ENCODE measurements at regions not wholly inside any gene's neighbourhood (a gene's known extent, or its start where the extent isn't known, plus 50 kb on each side); places are given as distances from the start of the nearest gene placed in this dataset.

DNA sequence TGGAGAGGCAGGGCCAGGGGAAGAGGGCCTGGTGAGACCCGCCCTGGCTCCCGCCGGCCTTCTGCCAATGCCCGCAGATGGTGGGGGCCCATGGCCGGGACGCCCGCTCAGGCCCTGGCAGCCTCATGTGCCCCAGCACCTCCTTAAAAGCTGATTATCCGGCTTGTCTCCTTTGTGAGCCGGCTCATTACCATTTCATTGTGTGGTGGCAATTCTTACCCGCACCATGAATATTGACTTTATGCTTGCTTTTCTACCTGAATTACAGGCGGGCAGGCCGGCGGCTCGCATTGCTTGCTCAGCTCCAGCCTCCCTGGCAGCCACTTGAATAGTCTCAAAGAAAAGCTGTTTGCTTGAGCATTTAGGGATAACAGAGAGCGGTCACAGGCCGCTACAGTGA, 120.0 kb upstream of the JAG1 start:
- Histone ChIP-seq H3K23ac (ENCODE audit: low read depth, low read length, poor library complexity) (no peak overlapping the region), H3K4me3 (ENCODE audit: low read length in 2 of 2) (no peak overlapping the region), H3K4me2 (ENCODE audit: insufficient read depth, low read length, poor library complexity, severe bottlenecking) (no peak overlapping the region), H3K36me3 (replicated peaks in 1 of 2; ENCODE audit: control insufficient read depth in 2 of 2, insufficient read depth in 2 of 2, low read length in 2 of 2) (no peaks in the 10 kb centered on the region), H2AFZ (ENCODE audit: low read length) (peak overlapping the region; percentile 64), H3K4ac (ENCODE audit: low read length) (no peak overlapping the region), H3K27me3 (ENCODE audit: control insufficient read depth in 3 of 3, insufficient read depth in 3 of 3, low read depth in 1 of 3, low read length in 3 of 3) (peaks cover 0 to 4% (median 0%) of the 10 kb centered on the region in 3 experiments), H4K91ac (ENCODE audit: low read depth, low read length, poor library complexity) (no peak overlapping the region), H3K14ac (ENCODE audit: low read length) (no peak overlapping the region), H3K9ac (ENCODE audit: low read depth, low read length, poor library complexity) (no peak overlapping the region), H2AK5ac (ENCODE audit: low read depth, low read length) (no peak overlapping the region), H3K18ac (ENCODE audit: low read length) (peak overlapping the region; percentile 58), H2BK120ac (ENCODE audit: low read depth, low read length) (no peak overlapping the region), H3K79me1 (ENCODE audit: low read depth, low read length) (no peaks in the 10 kb centered on the region), H3K27ac (replicated peaks; ENCODE audit: low read length) (no peak overlapping the region), H2BK15ac (ENCODE audit: low read length) (peak overlapping the region; percentile 12), H3K9me3 (replicated peaks in 1 of 2; ENCODE audit: control insufficient read depth in 2 of 2, insufficient read depth in 1 of 2, low read depth in 1 of 2, low read length in 2 of 2) (no peaks in the 10 kb centered on the region), H2BK5ac (ENCODE audit: low read length) (no peak overlapping the region), H4K8ac (ENCODE audit: low read depth, low read length) (no peak overlapping the region), H2BK12ac (ENCODE audit: low read length) (no peak overlapping the region), H3K4me1 (ENCODE audit: control insufficient read depth in 2 of 2, insufficient read depth in 1 of 2, low read depth in 1 of 2, low read length in 2 of 2) (peaks cover 5 to 8% of the 10 kb centered on the region in 2 donors)
- no CpG with 5 or more reads among the region's 16 CpGs for WGBS, 2 donors (ENCODE audit: extremely low coverage in 2 of 2, insufficient read length in 2 of 2, insufficient replicate concordance in 1 of 2)
- no peak for DNase-seq (ENCODE audit: low spot score)

DNA sequence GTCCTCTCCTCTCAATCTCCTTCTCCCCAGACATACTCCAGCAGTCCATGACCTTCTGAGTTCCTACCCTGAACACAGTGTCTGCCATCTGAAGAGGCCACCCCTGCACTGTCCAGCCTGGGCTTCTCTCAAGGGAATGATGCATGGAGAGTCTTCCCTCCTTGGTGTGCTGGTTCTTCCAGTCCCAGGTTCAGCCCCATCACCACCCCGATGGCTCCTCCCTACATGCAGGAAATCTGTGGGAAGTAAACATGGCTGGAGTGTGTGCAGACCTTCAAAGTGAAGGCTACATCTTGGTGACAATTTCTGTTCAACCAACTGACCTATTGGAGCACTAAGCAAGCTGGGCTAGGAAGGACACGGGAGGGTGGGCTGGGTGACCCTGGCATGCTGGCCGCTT, 121.0 kb upstream of the JAG1 start:
- H3K4me1 ChIP-seq (ENCODE audit: control insufficient read depth in 2 of 2, insufficient read depth in 1 of 2, low read depth in 1 of 2, low read length in 2 of 2), result peaks cover 5 to 9% of the 10 kb centered on the region in 2 donors
- WGBS, 2 donors (ENCODE audit: extremely low coverage in 2 of 2, insufficient read length in 2 of 2, insufficient replicate concordance in 1 of 2), result no CpG with 5 or more reads among the region's 3 CpGs
- no peak overlapping the region for H3K23ac ChIP-seq (ENCODE audit: low read depth, low read length, poor library complexity)
- H4K8ac ChIP-seq (ENCODE audit: low read depth, low read length), result no peak overlapping the region
- H2AK5ac ChIP-seq (ENCODE audit: low read depth, low read length), result peak overlapping the region; percentile 85
- H2BK120ac ChIP-seq (ENCODE audit: low read depth, low read length), result no peak overlapping the region
- peaks cover 0 to 4% (median 0%) of the 10 kb centered on the region in 3 experiments for H3K27me3 ChIP-seq (ENCODE audit: control insufficient read depth in 3 of 3, insufficient read depth in 3 of 3, low read depth in 1 of 3, low read length in 3 of 3)
- no peaks in the 10 kb centered on the region for H3K9me3 ChIP-seq (replicated peaks in 1 of 2; ENCODE audit: control insufficient read depth in 2 of 2, insufficient read depth in 1 of 2, low read depth in 1 of 2, low read length in 2 of 2)
- H2AFZ ChIP-seq (ENCODE audit: low read length), result no peak overlapping the region
- peak overlapping the region; percentile 39 for H3K18ac ChIP-seq (ENCODE audit: low read length)
- H3K4me3 ChIP-seq (ENCODE audit: low read length in 2 of 2), result no peak overlapping the region
- H3K36me3 ChIP-seq (replicated peaks in 1 of 2; ENCODE audit: control insufficient read depth in 2 of 2, insufficient read depth in 2 of 2, low read length in 2 of 2), result no peaks in the 10 kb centered on the region
- H2BK5ac ChIP-seq (ENCODE audit: low read length), result no peak overlapping the region
- peak overlapping the region; percentile 14 for H2BK12ac ChIP-seq (ENCODE audit: low read length)
- H3K4me2 ChIP-seq (ENCODE audit: insufficient read depth, low read length, poor library complexity, severe bottlenecking), result no peak overlapping the region
- no peak overlapping the region for H4K91ac ChIP-seq (ENCODE audit: low read depth, low read length, poor library complexity)
- no peak overlapping the region for H3K9ac ChIP-seq (ENCODE audit: low read depth, low read length, poor library complexity)
- no peak for DNase-seq (ENCODE audit: low spot score)
- H3K4ac ChIP-seq (ENCODE audit: low read length), result no peak overlapping the region
- no peak overlapping the region for H3K27ac ChIP-seq (replicated peaks; ENCODE audit: low read length)
- no peak overlapping the region for H3K14ac ChIP-seq (ENCODE audit: low read length)
- peak overlapping the region; percentile 84 for H2BK15ac ChIP-seq (ENCODE audit: low read length)
- peaks cover 2% of the 10 kb centered on the region for H3K79me1 ChIP-seq (ENCODE audit: low read depth, low read length)

DNA sequence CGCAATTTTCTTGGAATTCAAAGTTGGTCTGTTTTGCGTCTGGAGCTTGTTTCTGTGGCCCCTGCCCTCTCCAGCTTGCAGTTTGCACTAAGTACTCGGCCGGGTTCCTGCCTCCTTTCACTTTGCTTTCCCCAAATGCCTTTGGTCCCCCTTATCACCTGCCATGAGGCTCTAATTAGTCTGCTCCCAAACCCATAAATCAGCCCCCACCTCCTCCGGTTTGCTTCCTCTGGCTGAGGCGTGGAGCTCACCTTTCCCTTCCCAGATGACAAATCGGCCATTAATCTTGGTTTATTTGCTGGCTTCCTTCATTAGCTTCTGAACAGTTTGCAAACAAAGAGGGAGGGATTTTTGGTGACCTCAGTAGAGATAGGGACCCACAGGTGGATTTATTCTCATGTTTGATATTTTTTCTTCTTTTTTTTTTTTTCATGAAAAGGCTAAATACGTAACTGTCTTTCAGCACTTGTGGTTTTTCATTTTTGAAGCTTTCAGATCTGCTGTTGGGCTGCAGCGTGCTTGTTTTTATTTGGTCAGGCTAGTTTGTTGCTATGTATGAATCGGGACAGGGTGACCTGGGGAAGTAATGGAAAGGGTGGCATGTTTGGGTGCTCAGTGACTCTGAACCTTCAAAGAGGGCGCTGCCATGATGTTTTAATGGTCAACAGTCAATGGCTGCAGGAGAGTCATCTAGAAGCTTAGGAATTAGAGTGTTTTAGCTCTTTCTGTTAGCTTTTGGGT, 121.7 kb upstream of the JAG1 start:
- peak overlapping the region; percentile 84 for H2BK15ac ChIP-seq (ENCODE audit: low read length)
- H3K4me1 ChIP-seq (ENCODE audit: control insufficient read depth in 2 of 2, insufficient read depth in 1 of 2, low read depth in 1 of 2, low read length in 2 of 2), result peaks cover 5 to 9% of the 10 kb centered on the region in 2 donors
- H3K27ac ChIP-seq (replicated peaks; ENCODE audit: low read length), result no peak overlapping the region
- no peak for DNase-seq (ENCODE audit: low spot score)
- no CpG with 5 or more reads among the region's 11 CpGs for WGBS, 2 donors (ENCODE audit: extremely low coverage in 2 of 2, insufficient read length in 2 of 2, insufficient replicate concordance in 1 of 2)
- H3K18ac ChIP-seq (ENCODE audit: low read length), result peak overlapping the region; percentile 1
- no peaks in the 10 kb centered on the region for H3K36me3 ChIP-seq (replicated peaks in 1 of 2; ENCODE audit: control insufficient read depth in 2 of 2, insufficient read depth in 2 of 2, low read length in 2 of 2)
- H3K9ac ChIP-seq (ENCODE audit: low read depth, low read length, poor library complexity), result no peak overlapping the region
- H3K23ac ChIP-seq (ENCODE audit: low read depth, low read length, poor library complexity), result no peak overlapping the region
- H2BK12ac ChIP-seq (ENCODE audit: low read length), result no peak overlapping the region
- peaks cover 2% of the 10 kb centered on the region for H3K79me1 ChIP-seq (ENCODE audit: low read depth, low read length)
- H2BK120ac ChIP-seq (ENCODE audit: low read depth, low read length), result no peak overlapping the region
- H3K4me3 ChIP-seq (ENCODE audit: low read length in 2 of 2), result no peak overlapping the region
- H4K91ac ChIP-seq (ENCODE audit: low read depth, low read length, poor library complexity), result peak overlapping the region; percentile 56
- no peak overlapping the region for H4K8ac ChIP-seq (ENCODE audit: low read depth, low read length)
- peak overlapping the region; percentile 85 for H2AK5ac ChIP-seq (ENCODE audit: low read depth, low read length)
- H3K14ac ChIP-seq (ENCODE audit: low read length), result no peak overlapping the region
- no peak overlapping the region for H3K4ac ChIP-seq (ENCODE audit: low read length)
- H2AFZ ChIP-seq (ENCODE audit: low read length), result no peak overlapping the region
- H3K9me3 ChIP-seq (replicated peaks in 1 of 2; ENCODE audit: control insufficient read depth in 2 of 2, insufficient read depth in 1 of 2, low read depth in 1 of 2, low read length in 2 of 2), result no peaks in the 10 kb centered on the region
- H2BK5ac ChIP-seq (ENCODE audit: low read length), result no peak overlapping the region
- no peak overlapping the region for H3K4me2 ChIP-seq (ENCODE audit: insufficient read depth, low read length, poor library complexity, severe bottlenecking)
- H3K27me3 ChIP-seq (ENCODE audit: control insufficient read depth in 3 of 3, insufficient read depth in 3 of 3, low read depth in 1 of 3, low read length in 3 of 3), result peaks cover 0 to 4% (median 0%) of the 10 kb centered on the region in 3 experiments

DNA sequence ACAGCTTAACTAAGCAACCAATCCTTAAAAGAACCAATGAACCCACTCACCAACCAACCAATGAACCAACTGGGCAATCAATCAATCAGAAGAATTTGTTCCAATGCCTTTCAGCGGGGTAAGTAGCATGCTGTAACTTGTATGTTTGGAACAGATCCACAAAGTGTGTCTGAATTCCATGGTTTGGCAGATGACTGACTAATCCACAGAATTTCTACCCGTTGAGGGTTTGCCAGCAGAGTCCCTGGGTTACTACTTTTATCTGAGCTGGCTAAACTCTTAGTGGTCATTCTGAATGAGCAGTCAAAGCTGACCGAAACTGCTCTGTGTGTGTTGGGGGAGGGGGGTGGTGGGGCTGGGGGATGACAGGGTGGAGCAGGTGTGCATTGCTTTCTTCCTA, 125.0 kb upstream of the JAG1 start:
- Histone ChIP-seq H3K27me3 (ENCODE audit: control insufficient read depth in 3 of 3, insufficient read depth in 3 of 3, low read depth in 1 of 3, low read length in 3 of 3) (peaks cover 0 to 4% (median 0%) of the 10 kb centered on the region in 3 experiments), H2AFZ (ENCODE audit: low read length) (no peak overlapping the region), H3K27ac (replicated peaks; ENCODE audit: low read length) (no peak overlapping the region), H3K9me3 (replicated peaks in 1 of 2; ENCODE audit: control insufficient read depth in 2 of 2, insufficient read depth in 1 of 2, low read depth in 1 of 2, low read length in 2 of 2) (no peaks in the 10 kb centered on the region), H3K23ac (ENCODE audit: low read depth, low read length, poor library complexity) (no peak overlapping the region), H4K91ac (ENCODE audit: low read depth, low read length, poor library complexity) (no peak overlapping the region), H2BK120ac (ENCODE audit: low read depth, low read length) (no peak overlapping the region), H4K8ac (ENCODE audit: low read depth, low read length) (no peak overlapping the region), H3K9ac (ENCODE audit: low read depth, low read length, poor library complexity) (no peak overlapping the region), H2BK15ac (ENCODE audit: low read length) (no peak overlapping the region), H2AK5ac (ENCODE audit: low read depth, low read length) (no peak overlapping the region), H2BK12ac (ENCODE audit: low read length) (no peak overlapping the region), H3K14ac (ENCODE audit: low read length) (no peak overlapping the region), H3K4me1 (ENCODE audit: control insufficient read depth in 2 of 2, insufficient read depth in 1 of 2, low read depth in 1 of 2, low read length in 2 of 2) (peaks cover 4 to 6% of the 10 kb centered on the region in 2 donors), H3K4ac (ENCODE audit: low read length) (no peak overlapping the region), H3K79me1 (ENCODE audit: low read depth, low read length) (peaks cover 2% of the 10 kb centered on the region), H2BK5ac (ENCODE audit: low read length) (no peak overlapping the region), H3K4me2 (ENCODE audit: insufficient read depth, low read length, poor library complexity, severe bottlenecking) (no peak overlapping the region), H3K36me3 (replicated peaks in 1 of 2; ENCODE audit: control insufficient read depth in 2 of 2, insufficient read depth in 2 of 2, low read length in 2 of 2) (no peaks in the 10 kb centered on the region), H3K18ac (ENCODE audit: low read length) (no peak overlapping the region), H3K4me3 (ENCODE audit: low read length in 2 of 2) (no peak overlapping the region)
- DNase-seq (ENCODE audit: low spot score), result no peak
- no CpG with 5 or more reads among the region's 3 CpGs for WGBS, 2 donors (ENCODE audit: extremely low coverage in 2 of 2, insufficient read length in 2 of 2, insufficient replicate concordance in 1 of 2)

All from neuronal stem cell (in vitro differentiated cells).